ENCODE measurements at regions not wholly inside any gene's neighbourhood (a gene's known extent, or its start where the extent isn't known, plus 50 kb on each side); places are given as distances from the start of the nearest gene placed in this dataset.

DNA sequence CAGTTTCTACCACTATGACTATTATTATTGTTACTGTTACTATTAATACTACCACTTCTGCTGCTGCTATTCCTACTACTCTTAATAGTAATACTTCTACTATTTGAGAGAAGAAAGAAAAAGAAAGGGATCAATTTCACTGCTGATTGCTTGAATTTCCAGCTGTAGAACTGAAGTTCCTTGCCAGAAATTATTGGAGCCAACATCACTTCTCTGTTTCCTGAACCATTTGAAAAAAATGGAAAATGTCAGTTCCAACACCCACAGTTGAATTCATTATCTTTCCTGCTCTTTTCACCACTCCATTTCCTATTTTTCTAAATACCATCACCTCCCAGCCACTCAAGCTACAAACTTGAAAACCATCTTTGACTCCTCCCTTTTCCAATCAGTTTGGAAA, 54.1 kb upstream of the PIK3C2G start:
- Histone ChIP-seq H3K27ac (no peak overlapping the region), H3K4me1 (no peaks in the 10 kb centered on the region), H3K9me3 (no peaks in the 10 kb centered on the region), H3K36me3 (no peaks in the 10 kb centered on the region), H3K27me3 (no peaks in the 10 kb centered on the region), H3K4me3 (no peak overlapping the region)
- ATAC-seq (no peak), DNase-seq (no peak)
- in situ Hi-C loops (cut with MboI; ENCODE audit: low sequenced_read_pairs in 4 of 4), result no loop called here
- TF ChIP-seq POLR2A (IDR thresholded peaks at IDR 0.05), result no peak
- TF ChIP-seq, protein P1, sequence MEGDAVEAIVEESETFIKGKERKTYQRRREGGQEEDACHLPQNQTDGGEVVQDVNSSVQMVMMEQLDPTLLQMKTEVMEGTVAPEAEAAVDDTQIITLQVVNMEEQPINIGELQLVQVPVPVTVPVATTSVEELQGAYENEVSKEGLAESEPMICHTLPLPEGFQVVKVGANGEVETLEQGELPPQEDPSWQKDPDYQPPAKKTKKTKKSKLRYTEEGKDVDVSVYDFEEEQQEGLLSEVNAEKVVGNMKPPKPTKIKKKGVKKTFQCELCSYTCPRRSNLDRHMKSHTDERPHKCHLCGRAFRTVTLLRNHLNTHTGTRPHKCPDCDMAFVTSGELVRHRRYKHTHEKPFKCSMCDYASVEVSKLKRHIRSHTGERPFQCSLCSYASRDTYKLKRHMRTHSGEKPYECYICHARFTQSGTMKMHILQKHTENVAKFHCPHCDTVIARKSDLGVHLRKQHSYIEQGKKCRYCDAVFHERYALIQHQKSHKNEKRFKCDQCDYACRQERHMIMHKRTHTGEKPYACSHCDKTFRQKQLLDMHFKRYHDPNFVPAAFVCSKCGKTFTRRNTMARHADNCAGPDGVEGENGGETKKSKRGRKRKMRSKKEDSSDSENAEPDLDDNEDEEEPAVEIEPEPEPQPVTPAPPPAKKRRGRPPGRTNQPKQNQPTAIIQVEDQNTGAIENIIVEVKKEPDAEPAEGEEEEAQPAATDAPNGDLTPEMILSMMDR (IDR thresholded peaks at IDR 0.05 in 4 of 5, conservative IDR thresholded peaks at IDR 0.05 in 1 of 5), result no peak
- intact Hi-C loops (cut with DNase I; ENCODE audit: low total_unique reads), result no loop called here

DNA sequence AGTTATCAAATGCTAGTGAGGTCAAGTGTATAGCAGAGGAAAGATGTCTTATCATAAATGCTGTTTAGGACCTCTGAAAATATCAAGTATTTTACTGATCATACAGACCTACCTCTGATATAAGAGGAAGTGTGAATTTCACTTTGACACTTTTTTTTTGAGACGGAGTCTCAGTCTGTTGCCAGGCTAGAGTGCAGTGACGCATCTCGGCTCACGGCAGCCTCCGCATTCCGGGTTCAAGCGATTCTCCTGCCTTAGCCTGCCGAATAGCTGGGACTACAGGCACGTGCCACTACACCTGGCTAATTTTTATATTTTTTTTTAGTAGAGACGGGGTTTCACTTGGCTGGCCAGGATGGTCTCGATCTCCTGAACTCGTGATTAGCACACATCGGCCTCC, 55.1 kb upstream of the PIK3C2G start:
- no peaks in the 10 kb centered on the region for H3K9me3 ChIP-seq
- in situ Hi-C loops (cut with MboI; ENCODE audit: low sequenced_read_pairs in 4 of 4), result no loop called here
- no peaks in the 10 kb centered on the region for H3K4me1 ChIP-seq
- intact Hi-C loops (cut with DNase I; ENCODE audit: low total_unique reads), result no loop called here
- H3K36me3 ChIP-seq, result no peaks in the 10 kb centered on the region
- DNase-seq (no peak), ATAC-seq (no peak)
- TF ChIP-seq POLR2A (IDR thresholded peaks at IDR 0.05), result no peak
- TF ChIP-seq, protein P1 (IDR thresholded peaks at IDR 0.05 in 4 of 5, conservative IDR thresholded peaks at IDR 0.05 in 1 of 5), result no peak
- no peak overlapping the region for H3K4me3 ChIP-seq
- H3K27ac ChIP-seq, result no peak overlapping the region
- no peaks in the 10 kb centered on the region for H3K27me3 ChIP-seq

DNA sequence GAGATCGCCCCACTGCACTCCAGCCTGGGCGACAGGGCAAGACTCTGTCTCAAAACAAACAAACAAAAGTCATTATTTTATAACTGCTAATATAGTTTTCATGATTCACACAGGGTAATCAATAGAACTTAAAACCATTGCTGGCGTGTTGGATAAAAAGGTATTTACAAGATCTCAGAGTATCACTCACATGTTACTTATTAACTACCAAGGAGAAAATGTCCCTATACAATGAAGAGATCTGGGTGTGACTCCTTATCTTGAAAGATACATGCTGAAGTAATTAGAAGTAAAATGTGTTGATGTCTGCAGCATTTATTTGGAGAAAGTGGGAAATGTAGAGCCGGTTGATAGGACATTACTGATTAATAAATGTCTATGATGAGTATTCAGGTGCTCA, 57.3 kb upstream of the PIK3C2G start:
- ATAC-seq (no peak), DNase-seq (no peak)
- no peak overlapping the region for H3K27ac ChIP-seq
- H3K4me3 ChIP-seq, result no peak overlapping the region
- no peaks in the 10 kb centered on the region for H3K4me1 ChIP-seq
- TF ChIP-seq, protein P1 (IDR thresholded peaks at IDR 0.05 in 4 of 5, conservative IDR thresholded peaks at IDR 0.05 in 1 of 5), result no peak
- TF ChIP-seq POLR2A (IDR thresholded peaks at IDR 0.05), result no peak
- in situ Hi-C loops (cut with MboI; ENCODE audit: low sequenced_read_pairs in 4 of 4), result no loop called here
- H3K9me3 ChIP-seq, result no peaks in the 10 kb centered on the region
- H3K36me3 ChIP-seq, result no peaks in the 10 kb centered on the region
- intact Hi-C loops (cut with DNase I; ENCODE audit: low total_unique reads), result no loop called here
- H3K27me3 ChIP-seq, result no peaks in the 10 kb centered on the region

DNA sequence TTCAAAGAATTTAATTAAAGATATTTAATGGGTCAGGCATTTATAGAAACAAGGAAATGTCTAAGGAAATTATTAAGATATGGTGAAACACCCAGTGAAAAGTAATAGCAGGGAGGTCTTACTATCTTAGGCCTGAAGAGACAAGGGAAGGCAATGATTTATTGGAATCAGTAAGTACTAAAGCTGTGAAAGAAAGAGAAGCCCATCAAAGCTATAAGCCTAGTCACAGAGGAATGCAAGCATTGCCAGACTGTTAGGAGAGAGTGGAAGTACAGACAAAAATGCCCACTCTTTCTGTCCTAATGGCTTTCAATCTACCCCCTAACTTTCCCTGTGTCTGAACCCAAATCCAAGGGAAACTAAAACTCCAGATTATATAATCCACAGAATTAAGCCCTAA, 69.2 kb upstream of the PIK3C2G start:
- Histone ChIP-seq H3K27ac (no peak overlapping the region), H3K27me3 (no peaks in the 10 kb centered on the region)

DNA sequence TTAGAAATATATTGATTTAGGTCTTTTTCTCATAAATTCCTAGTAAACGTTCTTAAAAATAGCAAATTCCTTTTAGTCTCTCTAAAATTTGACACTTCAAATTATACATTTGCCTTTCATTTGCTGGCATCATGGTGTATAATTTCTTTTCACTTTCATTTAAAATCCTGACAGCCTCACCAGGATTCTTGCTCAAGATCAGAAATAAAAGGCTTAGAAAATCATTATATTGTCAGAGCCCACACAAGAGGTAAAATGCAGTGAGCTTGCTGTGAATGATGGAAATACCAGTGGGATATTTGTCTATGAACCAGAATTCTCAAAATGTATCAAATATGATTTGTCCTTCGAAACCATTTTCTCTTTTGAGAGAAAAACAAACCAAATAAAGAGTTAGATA, 78.2 kb upstream of the PIK3C2G start:
- Histone ChIP-seq H3K27me3 (no peaks in the 10 kb centered on the region), H3K4me1 (no peaks in the 10 kb centered on the region), H3K27ac (no peak overlapping the region), H3K9me3 (no peaks in the 10 kb centered on the region), H3K36me3 (no peaks in the 10 kb centered on the region), H3K4me3 (no peak overlapping the region)
- ATAC-seq, result no peak
- intact Hi-C loops (cut with DNase I; ENCODE audit: low total_unique reads), result no loop called here
- no peak for DNase-seq
- no peak for TF ChIP-seq POLR2A (IDR thresholded peaks at IDR 0.05)
- TF ChIP-seq, protein P1 (IDR thresholded peaks at IDR 0.05 in 4 of 5, conservative IDR thresholded peaks at IDR 0.05 in 1 of 5), result no peak
- in situ Hi-C loops (cut with MboI; ENCODE audit: low sequenced_read_pairs in 4 of 4), result no loop called here

More for the DNA sequence above, 69.2 kb upstream of the PIK3C2G start:
- intact Hi-C loops (cut with DNase I; ENCODE audit: low total_unique reads), result no loop called here
- Histone ChIP-seq H3K9me3 (no peaks in the 10 kb centered on the region), H3K36me3 (no peaks in the 10 kb centered on the region), H3K4me3 (no peak overlapping the region), H3K4me1 (no peaks in the 10 kb centered on the region)
- DNase-seq (no peak), ATAC-seq (no peak)
- TF ChIP-seq, protein P1 (IDR thresholded peaks at IDR 0.05 in 4 of 5, conservative IDR thresholded peaks at IDR 0.05 in 1 of 5), result no peak
- TF ChIP-seq POLR2A (IDR thresholded peaks at IDR 0.05), result no peak
- in situ Hi-C loops (cut with MboI; ENCODE audit: low sequenced_read_pairs in 4 of 4), result no loop called here

Data from gastrocnemius medialis (tissue), 4 donors.